Keratinocyte (primary cell): ENCODE measurements at regions not wholly inside any gene's neighbourhood (a gene's known extent, or its start where the extent isn't known, plus 50 kb on each side); places are given as distances from the start of the nearest gene placed in this dataset.

Source experiments
- DNase-seq: peaks from one replicate; pipeline ENCODE4 v3.0.0-alpha.2; 2011; ENCODE audit warnings: low read depth, missing footprints, low spot score
- FAIRE-seq: peaks from 2 replicates; lab custom pipeline; 2011; peaks lifted over from hg19 to GRCh38; lab: Jason Lieb, UNC
- H2AFZ ChIP-seq: 2 replicates; pipeline ENCODE4 v1.6.0; 2012; ENCODE audit warnings: low read length, control low read depth, inconsistent platforms; ENCODE audit not compliant: control insufficient read depth
- H3K27ac ChIP-seq: 2 replicates; pipeline ENCODE4 v1.5.1; 2011; ENCODE audit warnings: low read length; ENCODE audit not compliant: control insufficient read depth, insufficient read depth
- H3K27me3 ChIP-seq: 3 replicates; pipeline ENCODE4 v1.6.0; 2011; ENCODE audit warnings: low read length; ENCODE audit not compliant: control insufficient read depth, insufficient read depth; ENCODE audit errors: extremely low read depth
- H3K36me3 ChIP-seq, 2 experiments: 2 replicates in 1 of 2; 3 replicates in 1 of 2; pipeline ENCODE4 v1.5.1; 2011; ENCODE audit warnings: low read length in 2 of 2, mild to moderate bottlenecking in 1 of 2; ENCODE audit not compliant: control insufficient read depth in 2 of 2, insufficient read depth in 2 of 2; ENCODE audit errors: extremely low read depth in 1 of 2
- H3K4me1 ChIP-seq: 3 replicates; pipeline ENCODE4 v1.5.1; 2011; ENCODE audit warnings: low read length; ENCODE audit not compliant: control insufficient read depth, insufficient read depth; ENCODE audit errors: extremely low read depth
- H3K4me2 ChIP-seq: 3 replicates; pipeline ENCODE4 v1.6.0; 2011; ENCODE audit warnings: low read depth, low read length; ENCODE audit not compliant: control insufficient read depth, insufficient read depth; ENCODE audit errors: extremely low read depth
- H3K4me3 ChIP-seq, 3 experiments: fragments of 200-600 bp in 1 of 3; sonication (generic) in 1 of 3; 2 replicates in 2 of 3; 3 replicates in 1 of 3; pipeline ENCODE4 v1.5.1; 2011 to 2016; ENCODE audit warnings: low read length in 3 of 3, mild to moderate bottlenecking in 3 of 3, control low read depth in 2 of 3, inconsistent platforms in 1 of 3, low read depth in 1 of 3, mixed read lengths in 1 of 3, mixed run types in 1 of 3, moderate library complexity in 1 of 3; ENCODE audit not compliant: control insufficient read depth in 2 of 3, insufficient read depth in 2 of 3; ENCODE audit errors: extremely low read depth in 1 of 3
- H3K79me2 ChIP-seq: 2 replicates; pipeline ENCODE4 v1.6.0; 2012; ENCODE audit warnings: low read length; ENCODE audit not compliant: control insufficient read depth, insufficient read depth
- H3K9ac ChIP-seq: 3 replicates; pipeline ENCODE4 v1.6.0; 2011; ENCODE audit warnings: low read length; ENCODE audit not compliant: control insufficient read depth, insufficient read depth; ENCODE audit errors: extremely low read depth
- H3K9me1 ChIP-seq: 3 replicates; pipeline ENCODE4 v1.6.0; 2011; ENCODE audit warnings: low read length; ENCODE audit not compliant: control insufficient read depth, insufficient read depth; ENCODE audit errors: extremely low read depth
- H3K9me3 ChIP-seq: 2 replicates; pipeline ENCODE4 v1.5.1; 2012; ENCODE audit warnings: low read depth, low read length; ENCODE audit not compliant: control insufficient read depth
- H4K20me1 ChIP-seq: 3 replicates; pipeline ENCODE4 v1.6.0; 2011; ENCODE audit warnings: low read length; ENCODE audit not compliant: control insufficient read depth, insufficient read depth; ENCODE audit errors: extremely low read depth
- CTCF ChIP-seq, 3 experiments: IDR thresholded peaks in 1 of 3; conservative IDR thresholded peaks in 1 of 3; optimal IDR thresholded peaks in 1 of 3; 2 replicates in 2 of 3; 3 replicates in 1 of 3; pipeline versions ENCODE3 to v1.5.1; 2011; ENCODE audit warnings: low read length in 3 of 3, mild to moderate bottlenecking in 3 of 3, moderate library complexity in 2 of 3, control low read depth in 1 of 3, inconsistent platforms in 1 of 3; ENCODE audit not compliant: insufficient read depth in 2 of 3; ENCODE audit errors: extremely low read depth in 1 of 3
- EZH2 ChIP-seq: IDR thresholded peaks from one replicate; pipeline ENCODE4 v1.6.1; 2012; ENCODE audit warnings: inconsistent platforms, mild to moderate bottlenecking, low read length, moderate library complexity
- dilution Hi-C: fragments of 300-500 bp; cut with MboI; formaldehyde crosslinking; loops from one replicate; pipeline ENCODE4 v1.7.0; 2020; ENCODE audit warnings: low sequenced_read_pairs; ENCODE audit not compliant: extremely low pct_ligation_motif_present

GRCh38 chr11:71062199-71062598 lies 190.2 kb downstream of the SHANK2 start:
- Histone ChIP-seq H3K4me2 (no peak overlapping the region), H3K4me1 (no peaks in the 10 kb centered on the region), H3K9me3 (peaks cover 5% of the 10 kb centered on the region), H3K9me1 (no peaks in the 10 kb centered on the region), H2AFZ (no peak overlapping the region), H3K36me3 (no peaks in the 10 kb centered on the region), H3K79me2 (no peaks in the 10 kb centered on the region), H3K27me3 (no peaks in the 10 kb centered on the region), H3K9ac (no peak overlapping the region), H3K4me3 (no peak overlapping the region), H3K27ac (no peak overlapping the region), H4K20me1 (no peaks in the 10 kb centered on the region)
- dilution Hi-C loops, result no loop called here
- DNase-seq, result no peak
- FAIRE-seq, result no peak
- TF ChIP-seq EZH2, result no peak
- no peak for TF ChIP-seq CTCF (optimal IDR thresholded peaks at IDR 0.05 in 1 of 3, IDR thresholded peaks at IDR 0.05 in 1 of 3, conservative IDR thresholded peaks at IDR 0.05 in 1 of 3; ENCODE audit: extremely low read depth in 1 of 3, insufficient read depth in 2 of 3, low read length in 3 of 3)

- Histone ChIP-seq H3K9ac (no peak overlapping the region), H4K20me1 (no peaks in the 10 kb centered on the region), H3K27me3 (no peaks in the 10 kb centered on the region), H3K4me1 (no peaks in the 10 kb centered on the region), H3K79me2 (no peaks in the 10 kb centered on the region), H3K4me2 (no peak overlapping the region), H3K9me3 (peaks cover 5% of the 10 kb centered on the region), H3K9me1 (no peaks in the 10 kb centered on the region), H2AFZ (no peak overlapping the region), H3K4me3 (no peak overlapping the region), H3K36me3 (no peaks in the 10 kb centered on the region), H3K27ac (no peak overlapping the region)
- FAIRE-seq (no peak), DNase-seq (no peak)
- dilution Hi-C loops, result no loop called here
- TF ChIP-seq EZH2 (no peak), CTCF (optimal IDR thresholded peaks at IDR 0.05 in 1 of 3, IDR thresholded peaks at IDR 0.05 in 1 of 3, conservative IDR thresholded peaks at IDR 0.05 in 1 of 3; ENCODE audit: extremely low read depth in 1 of 3, insufficient read depth in 2 of 3, low read length in 3 of 3) (no peak)
Observed at GRCh38 chr11:71060391-71060791, 192.0 kb downstream of the SHANK2 start.
